GM18517 (cell line): ENCODE measurements at regions not wholly inside any gene's neighbourhood (a gene's known extent, or its start where the extent isn't known, plus 50 kb on each side); places are given as distances from the start of the nearest gene placed in this dataset.
"Not testable (repeated sequence)": the region's sequence is repeated elsewhere in the genome, so short reads cannot be mapped to it uniquely, and the experiment has no call there.

Experiments
- ATAC-seq: cut with Tn5 transposase; IDR thresholded peaks from one replicate; pipeline ENCODE4 v1.9.1; 2021; ENCODE audit warnings: mild to moderate bottlenecking, moderate library complexity; ENCODE audit not compliant: unreplicated experiment

DNA sequence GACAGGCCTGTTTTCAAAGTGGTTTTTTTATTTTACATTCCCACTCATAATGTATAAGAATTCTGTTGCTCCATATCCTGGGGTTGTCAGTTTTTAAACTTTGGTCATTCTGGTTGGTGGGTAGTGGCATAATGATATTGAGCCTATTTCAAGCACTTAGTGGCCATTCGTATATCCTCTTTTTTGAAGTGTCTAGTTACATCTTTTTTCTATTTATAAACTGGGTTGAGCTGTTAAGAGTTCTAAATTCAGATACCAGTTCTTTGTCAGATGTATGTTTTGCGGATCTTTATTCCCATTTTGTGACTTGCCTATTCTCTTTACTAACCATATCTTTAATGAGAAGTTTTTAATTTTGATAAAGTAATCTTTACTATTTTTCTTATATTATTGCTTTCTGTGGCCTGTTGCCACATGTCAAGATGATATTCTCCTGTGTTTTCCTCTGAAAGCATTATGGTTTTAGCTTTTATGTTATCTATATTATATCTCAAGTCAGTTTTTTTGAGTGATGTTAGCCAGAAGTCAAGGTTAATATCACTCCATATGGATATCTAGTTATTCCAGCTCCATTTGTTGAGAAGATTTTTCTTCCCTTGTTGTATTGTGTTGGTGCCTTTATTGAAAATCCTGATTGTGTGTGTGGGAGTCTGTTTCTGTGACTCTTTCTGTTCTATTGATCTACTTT lies 110.9 kb downstream of the FHIP1A start:
- no peak for ATAC-seq

- ATAC-seq = no peak
These were observed 114.0 kb downstream of the FHIP1A start for GRCh38 chr4:151522866-151523519.

GRCh38 chr4:151524610-151525009 lies 115.6 kb downstream of the FHIP1A start:
- no peak for ATAC-seq

GRCh38 chr4:151526489-151526888 lies 117.5 kb downstream of the FHIP1A start:
- not testable (repeated sequence) for ATAC-seq

GRCh38 chr4:151527699-151528098 lies 118.7 kb downstream of the FHIP1A start:
- no peak for ATAC-seq

DNA sequence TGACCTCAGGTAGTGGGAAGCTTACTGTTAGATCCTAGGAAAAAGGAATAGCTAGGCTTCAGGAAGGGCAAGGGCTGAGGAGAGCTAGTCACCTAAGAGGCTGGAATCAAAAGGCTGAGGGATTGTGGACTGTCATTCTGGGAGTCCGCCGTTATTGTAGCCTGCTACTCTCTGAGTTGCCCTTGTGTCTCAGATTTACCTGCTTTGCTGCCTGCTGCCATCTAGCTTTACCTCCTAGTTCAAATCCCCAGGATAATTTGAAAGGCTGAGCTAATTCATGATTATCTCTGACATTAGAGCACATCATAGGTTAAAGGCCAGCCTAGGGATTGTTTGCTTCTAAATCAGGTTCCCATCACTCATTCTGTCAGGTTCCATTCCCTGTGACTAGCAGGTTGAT lies 120.2 kb downstream of the FHIP1A start:
- ATAC-seq = no peak

DNA sequence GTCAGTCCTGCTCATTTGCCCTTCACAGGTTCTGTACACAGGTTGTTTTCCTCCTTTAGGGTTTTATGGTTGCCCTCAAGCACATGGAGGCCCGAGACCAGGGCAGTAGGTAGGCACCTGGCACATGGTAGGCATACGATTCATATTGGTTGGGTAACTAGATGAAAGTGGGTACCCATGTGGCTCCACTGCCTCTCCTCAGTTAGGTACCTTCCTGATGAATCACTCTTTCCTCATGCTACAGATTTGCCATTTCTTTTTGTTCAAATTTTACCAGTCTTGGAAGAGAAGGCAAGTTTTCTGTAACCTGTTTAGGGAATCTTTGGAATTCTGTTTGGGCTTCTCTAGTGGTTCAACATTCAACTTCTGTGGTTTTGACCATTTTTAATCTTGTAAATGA lies 121.3 kb downstream of the FHIP1A start:
- ATAC-seq = no peak

DNA sequence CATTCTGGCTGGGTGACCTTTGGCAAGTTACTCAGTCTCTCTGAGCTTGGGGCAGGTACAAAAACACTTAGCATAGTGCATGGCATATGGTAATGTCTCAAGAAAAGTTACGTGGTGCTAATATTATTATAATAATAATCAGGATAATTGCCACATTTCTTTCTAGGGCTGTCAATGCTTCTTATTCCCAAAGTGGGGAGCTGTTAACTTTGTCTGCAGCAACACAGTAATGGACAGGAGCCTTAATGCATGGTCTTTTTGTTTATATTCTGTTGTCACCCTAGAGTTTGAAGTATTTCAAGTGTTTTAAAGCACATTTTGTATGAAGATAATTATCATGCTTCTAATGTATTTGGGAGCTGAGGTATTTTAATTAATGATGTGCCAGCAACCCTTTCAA lies 121.8 kb downstream of the FHIP1A start:
- ATAC-seq = no peak

DNA sequence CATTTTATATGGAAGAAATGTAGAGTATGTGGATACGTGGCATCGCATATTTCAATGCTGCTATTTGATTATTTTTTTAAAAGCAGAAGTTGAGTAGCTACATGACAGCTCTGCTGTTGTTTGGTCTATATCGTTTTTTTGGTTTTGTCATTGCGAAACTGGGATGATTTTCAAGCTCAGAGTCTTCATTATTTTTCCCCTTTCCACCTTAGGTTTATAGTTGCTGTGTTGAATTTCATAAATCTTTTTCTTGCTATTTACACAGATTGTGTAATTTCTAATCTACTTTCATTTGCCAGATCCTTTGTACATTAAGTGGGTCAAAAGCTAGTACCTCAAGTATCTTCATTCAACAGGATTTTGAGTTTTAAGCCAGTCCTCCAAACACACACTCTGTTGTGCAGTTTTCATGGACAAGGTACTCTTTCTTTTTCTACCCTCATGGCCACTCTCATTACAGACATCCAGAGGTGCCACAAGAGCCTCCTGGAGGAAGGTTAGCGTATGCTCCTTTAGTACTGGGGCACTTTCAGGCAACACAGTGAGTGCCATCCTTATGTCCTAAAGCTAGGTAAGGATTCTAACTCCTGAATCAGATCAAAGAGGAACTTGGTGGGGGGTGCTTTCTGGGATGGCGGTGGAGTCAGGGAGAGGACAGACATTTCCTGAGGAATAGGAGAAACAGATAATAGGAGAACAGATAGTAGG lies 123.2 kb downstream of the FHIP1A start:
- no peak for ATAC-seq

DNA sequence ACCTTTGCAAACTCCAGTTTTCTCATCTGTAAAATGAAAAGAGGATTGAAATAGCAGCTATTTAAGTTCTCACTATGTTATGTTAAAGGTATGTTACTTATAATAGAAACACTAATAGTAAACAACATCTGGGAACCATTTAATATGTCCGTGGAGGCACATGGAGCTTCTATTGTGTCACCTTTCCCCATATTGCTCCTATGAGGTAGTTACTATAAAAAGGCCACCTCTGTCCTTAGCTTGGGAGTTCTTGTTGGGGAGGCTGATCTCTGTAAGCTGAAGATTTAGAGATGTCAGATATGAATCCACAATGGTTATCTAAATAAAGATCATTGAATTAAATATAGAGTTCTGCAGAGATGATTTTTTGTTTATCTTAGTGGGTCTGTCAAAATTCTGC lies 125.2 kb downstream of the FHIP1A start:
- no peak for ATAC-seq

- ATAC-seq = no peak
These were observed 126.4 kb downstream of the FHIP1A start for GRCh38 chr4:151535366-151535765.

DNA sequence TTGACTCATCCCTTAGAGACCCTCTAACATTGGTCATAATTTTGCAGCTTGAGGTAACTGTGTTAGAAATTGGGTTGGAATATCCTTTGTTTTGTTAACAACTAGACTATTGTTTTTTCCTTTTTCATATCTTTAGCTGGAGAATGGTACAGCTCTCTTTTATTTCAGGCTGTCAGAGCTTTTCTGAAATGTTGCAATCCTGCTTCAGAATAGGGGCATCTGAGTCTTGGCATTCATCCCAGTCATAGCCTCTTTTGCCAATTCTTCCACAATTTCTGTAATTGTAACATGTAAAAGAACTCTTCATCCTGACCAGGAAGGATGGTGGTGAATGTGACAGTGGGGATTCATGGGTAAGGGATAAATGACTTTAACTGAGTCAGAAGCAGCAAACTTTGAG lies 128.7 kb downstream of the FHIP1A start:
- no peak for ATAC-seq

- ATAC-seq = no peak
These were observed 130.0 kb downstream of the FHIP1A start for GRCh38 chr4:151538963-151539362.

GRCh38 chr4:151540728-151541388 lies 131.9 kb downstream of the FHIP1A start:
- ATAC-seq = no peak

DNA sequence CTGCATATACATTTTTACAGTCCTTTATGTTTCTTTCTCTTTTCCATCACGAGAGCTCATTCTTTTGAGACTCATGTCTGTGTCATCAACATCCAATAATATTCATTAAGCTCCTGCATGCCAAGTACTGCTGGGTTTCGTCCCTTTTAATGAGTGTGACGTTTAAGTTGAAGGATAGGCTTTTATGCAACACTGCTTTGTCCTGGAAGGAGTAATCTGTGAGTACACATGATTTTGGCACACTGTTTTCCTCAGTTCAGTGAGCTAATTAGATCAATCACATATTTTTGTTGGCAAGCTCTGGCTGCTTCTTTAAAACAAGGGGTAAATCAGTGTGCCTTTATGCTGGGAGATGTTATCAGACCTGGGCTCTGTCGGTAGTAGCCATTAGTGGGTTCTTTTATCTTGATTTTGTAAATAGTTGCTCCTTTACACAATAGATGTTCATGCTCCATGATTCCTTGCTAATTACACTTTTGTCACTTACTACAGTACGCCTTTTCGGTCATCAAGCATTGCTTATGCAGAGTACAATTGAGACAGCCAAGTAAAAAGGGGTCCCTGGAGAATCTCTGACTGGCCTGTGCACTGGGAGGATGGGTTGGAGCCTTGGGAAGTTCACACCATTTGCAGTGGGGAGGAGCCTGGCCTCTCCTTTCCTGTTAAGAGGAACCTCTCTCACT lies 132.6 kb downstream of the FHIP1A start:
- no peak for ATAC-seq

GRCh38 chr4:151548708-151549107 lies 139.7 kb downstream of the FHIP1A start:
- no peak for ATAC-seq

DNA sequence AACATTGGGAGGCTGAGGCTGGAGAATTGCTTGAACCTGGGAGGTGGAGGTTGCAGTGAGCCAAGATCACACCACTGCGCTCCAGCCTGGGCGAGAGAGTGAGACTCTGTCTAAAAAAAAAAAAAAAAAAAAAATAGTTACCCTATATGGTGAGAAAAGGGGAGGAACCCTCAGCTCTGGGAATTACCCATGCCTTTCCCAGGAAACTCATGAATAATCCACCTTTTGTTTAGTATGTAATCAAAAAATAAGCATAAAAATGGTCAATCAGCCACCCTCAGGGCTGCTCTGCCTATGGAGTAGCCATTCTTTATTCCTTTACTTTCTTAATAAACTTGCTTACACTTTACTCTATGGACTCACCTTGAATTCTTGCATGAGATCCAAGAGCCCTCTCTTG lies 140.4 kb downstream of the FHIP1A start:
- not testable (repeated sequence) for ATAC-seq

DNA sequence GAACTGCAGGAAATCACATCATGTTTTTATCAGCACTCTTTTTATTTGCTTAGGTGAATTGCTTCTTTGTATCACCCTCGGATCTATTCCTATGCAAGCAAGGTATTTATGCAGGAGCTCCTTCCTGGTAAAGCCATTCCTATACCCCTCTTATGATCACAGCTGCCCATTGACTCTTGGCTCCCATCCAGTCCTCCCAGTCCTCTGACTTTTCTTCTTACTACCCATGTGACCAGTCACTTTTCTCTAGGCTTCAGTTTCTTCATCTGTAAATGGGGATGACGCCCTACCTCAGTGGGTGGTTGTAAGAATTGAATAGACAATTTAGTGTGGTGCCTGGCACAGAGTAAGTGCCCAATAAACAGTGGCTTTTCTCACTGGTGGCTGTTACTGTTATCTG lies 144.9 kb downstream of the FHIP1A start:
- ATAC-seq = no peak

- no peak for ATAC-seq
These were observed 146.4 kb downstream of the FHIP1A start for GRCh38 chr4:151555151-151555945.

DNA sequence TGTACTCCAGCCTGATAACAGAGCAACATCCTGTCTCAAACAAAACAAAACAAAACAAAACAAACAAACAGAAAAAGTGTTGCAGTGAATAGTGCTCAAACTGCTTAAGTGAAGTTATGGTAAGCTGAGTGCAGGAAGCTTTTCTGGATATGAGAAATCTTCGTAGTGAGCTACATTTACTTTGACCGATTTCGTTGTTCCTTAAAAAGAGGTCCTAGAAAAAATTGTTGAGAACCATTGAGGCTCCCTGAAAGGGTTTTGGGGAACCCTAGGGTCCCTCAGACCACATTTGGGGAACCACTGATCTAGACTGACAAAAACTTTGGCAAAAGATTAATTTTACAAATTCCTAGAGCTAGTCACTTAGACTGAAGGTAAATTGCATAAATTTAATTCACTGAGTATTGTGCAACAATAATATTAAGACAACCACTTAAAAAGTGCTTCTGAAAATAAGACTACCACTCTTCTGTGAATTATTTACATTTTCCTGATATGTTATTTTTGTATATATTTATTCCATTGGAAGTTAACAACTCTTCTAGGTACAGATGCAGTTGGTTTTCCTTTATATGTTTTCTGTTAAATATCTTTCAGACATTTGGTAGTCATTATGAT lies 149.6 kb downstream of the FHIP1A start:
- ATAC-seq = no peak
